ENCODE measurements at regions not wholly inside any gene's neighbourhood (a gene's known extent, or its start where the extent isn't known, plus 50 kb on each side); places are given as distances from the start of the nearest gene placed in this dataset.
A peak's percentile ranks its signal among the peaks of the same experiment; 100 is the strongest.

DNA sequence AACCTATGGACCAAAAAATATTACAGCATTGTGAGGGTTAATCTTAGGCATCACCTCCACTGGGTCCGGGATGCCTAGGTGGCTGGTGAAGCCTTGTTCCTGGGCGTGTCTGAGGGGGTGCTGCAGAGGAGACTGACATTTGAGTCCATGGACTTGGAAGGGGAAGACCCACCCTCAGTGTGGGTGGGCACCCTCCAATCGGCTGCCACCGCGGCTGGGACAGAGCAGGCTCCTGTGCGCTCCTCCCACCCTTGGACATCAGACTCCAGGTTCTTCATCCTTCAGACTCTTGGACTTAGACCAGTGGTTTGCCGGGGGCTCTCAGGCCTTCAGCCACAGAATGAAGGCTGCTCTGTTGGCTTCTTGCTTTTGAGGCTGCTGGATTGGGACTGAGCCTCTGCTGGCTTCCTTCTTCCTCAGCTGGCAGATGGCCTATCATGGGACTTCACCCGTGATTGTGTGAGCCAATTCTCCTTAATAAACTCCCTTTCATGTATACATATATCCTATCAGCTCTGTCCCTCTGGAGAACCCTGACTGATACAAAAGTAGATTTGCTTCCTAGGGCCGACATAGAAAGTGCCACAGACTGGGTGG is 113.1 kb downstream of the TTLL2 start:
- Histone ChIP-seq H3K4me3 (no peak overlapping the region), H3K27ac (no peak overlapping the region), H3K27me3 (ENCODE audit: low read depth) (no peaks in the 10 kb centered on the region), H3K36me3 (no peaks in the 10 kb centered on the region), H3K4me1 (peaks cover 6% of the 10 kb centered on the region), H3K9me3 (no peaks in the 10 kb centered on the region)
- ATAC-seq: no peak
- no peak for TF ChIP-seq CTCF (IDR thresholded peaks at IDR 0.05)
- intact Hi-C loops (cut with DNase I): no loop called here
- DNase-seq: no peak

GRCh38 chr6:167441715-167442206 is 116.9 kb downstream of the TTLL2 start:
- Histone ChIP-seq H3K27ac (peak overlapping the region; percentile 6), H3K9me3 (no peaks in the 10 kb centered on the region), H3K4me3 (no peak overlapping the region), H3K27me3 (ENCODE audit: low read depth) (no peaks in the 10 kb centered on the region), H3K4me1 (peaks cover 6% of the 10 kb centered on the region), H3K36me3 (no peaks in the 10 kb centered on the region)
- TF ChIP-seq CTCF (IDR thresholded peaks at IDR 0.05): no peak
- intact Hi-C loops (cut with DNase I): no loop called here
- ATAC-seq (peak; percentile 32 to 59), DNase-seq (no peak)

GRCh38 chr6:167442245-167442644 is 117.4 kb downstream of the TTLL2 start:
- intact Hi-C loops (cut with DNase I): no loop called here

DNA sequence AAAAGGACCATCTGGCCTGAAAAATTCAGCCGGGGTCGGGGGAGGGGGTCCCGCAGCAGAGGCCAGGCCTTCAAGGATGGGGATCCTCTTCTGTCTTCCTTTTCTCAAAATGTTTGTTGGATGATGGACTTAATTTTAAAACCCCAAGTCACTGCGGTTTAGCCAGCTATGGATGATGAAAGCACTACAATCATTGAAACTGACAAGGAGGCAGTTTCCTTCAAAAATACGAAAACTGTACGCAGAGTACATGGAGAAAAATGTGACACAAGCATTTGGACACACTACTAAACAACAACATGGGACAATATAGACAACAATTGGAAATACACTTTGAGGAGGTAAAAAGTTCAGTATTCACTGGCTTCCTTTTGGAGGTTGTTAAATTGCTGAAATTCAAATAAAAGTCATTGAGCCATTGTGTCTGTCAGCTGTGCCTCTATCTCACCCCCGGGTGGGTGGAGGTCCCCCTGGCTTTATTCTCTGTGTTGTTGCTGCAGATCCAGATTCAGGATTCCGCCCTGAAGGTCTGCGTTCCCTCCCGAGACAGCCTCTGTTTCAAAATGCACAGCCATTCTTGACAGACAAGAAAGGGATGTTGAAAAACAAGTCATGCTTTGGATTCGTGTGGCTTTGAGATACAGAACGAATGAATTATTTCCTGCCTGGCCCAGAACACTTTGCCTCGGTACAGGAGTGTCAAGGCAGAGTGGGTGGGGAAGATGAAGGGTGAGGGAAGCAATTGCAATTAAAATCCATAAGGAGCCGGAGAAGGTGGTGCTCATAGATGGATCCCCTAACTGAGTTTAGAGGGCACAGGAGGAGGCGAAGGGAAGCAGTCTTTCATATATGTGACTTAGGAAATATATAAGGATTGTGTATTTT is 118.2 kb downstream of the TTLL2 start:
- intact Hi-C loops (cut with DNase I): no loop called here

More at GRCh38 chr6:167442245-167442644, 117.4 kb downstream of the TTLL2 start:
- no peak for TF ChIP-seq CTCF (IDR thresholded peaks at IDR 0.05)
- H3K27me3 ChIP-seq (ENCODE audit: low read depth): no peaks in the 10 kb centered on the region
- no peaks in the 10 kb centered on the region for H3K36me3 ChIP-seq
- no peak overlapping the region for H3K27ac ChIP-seq
- H3K4me1 ChIP-seq: peaks cover 6% of the 10 kb centered on the region
- no peak for DNase-seq
- ATAC-seq: no peak
- no peak overlapping the region for H3K4me3 ChIP-seq
- H3K9me3 ChIP-seq: no peaks in the 10 kb centered on the region

More for the DNA sequence above, 118.2 kb downstream of the TTLL2 start:
- Histone ChIP-seq H3K27ac (no peak overlapping the region), H3K4me1 (peaks cover 6% of the 10 kb centered on the region), H3K4me3 (no peak overlapping the region), H3K36me3 (no peaks in the 10 kb centered on the region), H3K9me3 (no peaks in the 10 kb centered on the region), H3K27me3 (ENCODE audit: low read depth) (no peaks in the 10 kb centered on the region)
- ATAC-seq: no peak
- no peak for TF ChIP-seq CTCF (IDR thresholded peaks at IDR 0.05)
- no peak for DNase-seq
